Gastrocnemius medialis (tissue), 4 donors: ENCODE measurements at regions not wholly inside any gene's neighbourhood (a gene's known extent, or its start where the extent isn't known, plus 50 kb on each side); places are given as distances from the start of the nearest gene placed in this dataset.

ENCODE experiments used
- ATAC-seq, 2 donors: fragments of 150-250 bp; one replicate each; pipeline ENCODE4 v1.9.1; 2016
- DNase-seq, 2 donors: peaks; one replicate each; pipeline ENCODE4 v3.0.0-alpha.2; 2019
- H3K27ac ChIP-seq, 4 donors: fragments of 200-600 bp; sonication (generic); 1 replicate in 1 of 4; 2 replicates in 3 of 4; pipeline ENCODE4 v1.5.1; 2016 to 2018; ENCODE audit warnings: mild to moderate bottlenecking in 2 of 4, moderate library complexity in 1 of 4
- H3K27me3 ChIP-seq, 3 donors: fragments of 200-600 bp; sonication (generic) in 2 of 3; 1 replicate in 1 of 3; 2 replicates in 2 of 3; pipeline versions ENCODE4 v1.5.1 to v1.6.0; 2016 to 2019; ENCODE audit warnings: mild to moderate bottlenecking in 1 of 3, moderate library complexity in 1 of 3
- H3K36me3 ChIP-seq, 2 donors: fragments of 200-600 bp; sonication (generic) in 1 of 2; one replicate each; pipeline ENCODE4 v1.5.1; 2017 to 2018
- H3K4me1 ChIP-seq, 2 donors: fragments of 200-600 bp; sonication (generic) in 1 of 2; one replicate each; pipeline ENCODE4 v1.5.1; 2016 to 2017; ENCODE audit warnings: mild to moderate bottlenecking in 2 of 2
- H3K4me3 ChIP-seq, 4 donors: fragments of 200-600 bp; sonication (generic) in 3 of 4; 1 replicate in 1 of 4; 2 replicates in 3 of 4; pipeline ENCODE4 v1.5.1; 2016 to 2019; ENCODE audit warnings: mild to moderate bottlenecking in 2 of 4
- H3K9me3 ChIP-seq, 3 donors: fragments of 200-600 bp; sonication (generic) in 2 of 3; 1 replicate in 1 of 3; 2 replicates in 2 of 3; pipeline ENCODE4 v1.5.1; 2016 to 2019
- POLR2A ChIP-seq, 2 donors: fragments of 450-650 bp; IDR thresholded peaks; one replicate each; pipeline ENCODE4 v1.6.1; 2017; ENCODE audit warnings: antibody characterized with exemption in 2 of 2, mild to moderate bottlenecking in 2 of 2, moderate library complexity in 2 of 2
- in situ Hi-C, 4 donors: fragments of 200-750 bp; cut with MboI; loops; one replicate each; pipeline versions ENCODE4 v1.15.0 to v1.8.0; 2017; ENCODE audit warnings: low sequenced_read_pairs in 4 of 4
- intact Hi-C: fragments of 100-400 bp; cut with DNase I; formaldehyde crosslinking; loops from one replicate; pipeline ENCODE4 v1.15.1; 2023; ENCODE audit warnings: low total_unique reads
- TF ChIP-seq, protein P1 (sequence below), 5 experiments: fragments of 450-650 bp in 3 of 5; fragments of 200-600 bp in 2 of 5; sonication (generic) in 2 of 5; IDR thresholded peaks in 4 of 5; conservative IDR thresholded peaks in 1 of 5; 1 replicate in 4 of 5; 2 replicates in 1 of 5; pipeline ENCODE4 v1.5.1; 2016 to 2019; ENCODE audit warnings: antibody characterized with exemption in 5 of 5, mild to moderate bottlenecking in 3 of 5, moderate library complexity in 3 of 5

DNA sequence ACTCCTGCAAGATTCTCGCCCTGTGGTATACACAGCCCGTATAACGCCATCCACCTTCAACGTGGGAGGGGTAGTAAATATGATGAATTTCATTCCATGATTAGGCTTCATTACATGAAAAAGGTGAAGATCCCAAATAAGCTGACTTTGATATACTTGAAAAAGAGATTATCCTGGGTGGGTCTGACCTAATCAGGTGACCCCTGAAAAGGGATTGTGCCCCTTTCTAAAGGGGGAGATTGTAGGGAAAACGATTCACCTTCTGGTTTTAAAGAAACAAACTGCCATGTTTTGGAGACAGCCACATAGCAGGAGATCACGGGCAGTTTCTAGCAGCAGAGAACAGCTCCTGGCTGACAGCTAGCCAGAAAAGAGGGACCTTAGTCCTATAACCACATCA lies 155.1 kb upstream of the SMLR1 start:
- in situ Hi-C loops: no loop called here

DNA sequence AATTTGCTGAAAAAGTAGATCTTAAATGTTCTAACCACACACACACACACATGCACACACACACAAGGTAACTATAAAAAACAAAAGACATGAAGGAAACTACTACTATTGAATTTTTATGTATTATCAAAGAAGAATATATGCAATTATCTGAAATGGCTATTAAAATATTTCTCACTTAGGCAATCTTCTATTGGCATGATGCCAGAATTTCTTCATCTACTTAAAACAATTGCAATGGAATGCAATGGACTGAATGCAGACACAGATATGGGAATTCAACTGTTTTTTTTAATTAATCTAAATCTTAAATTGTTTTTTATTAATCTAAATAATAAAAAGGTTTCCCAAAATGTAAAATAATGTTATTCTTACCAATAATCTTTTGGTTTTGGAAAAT lies 152.6 kb upstream of the SMLR1 start:
- no peak for DNase-seq
- peaks cover 0 to 11% of the 10 kb centered on the region in 2 donors for H3K4me1 ChIP-seq
- H3K27me3 ChIP-seq: no peaks in the 10 kb centered on the region
- H3K27ac ChIP-seq: no peak overlapping the region
- H3K4me3 ChIP-seq: no peak overlapping the region
- no peak for ATAC-seq
- TF ChIP-seq, protein P1, sequence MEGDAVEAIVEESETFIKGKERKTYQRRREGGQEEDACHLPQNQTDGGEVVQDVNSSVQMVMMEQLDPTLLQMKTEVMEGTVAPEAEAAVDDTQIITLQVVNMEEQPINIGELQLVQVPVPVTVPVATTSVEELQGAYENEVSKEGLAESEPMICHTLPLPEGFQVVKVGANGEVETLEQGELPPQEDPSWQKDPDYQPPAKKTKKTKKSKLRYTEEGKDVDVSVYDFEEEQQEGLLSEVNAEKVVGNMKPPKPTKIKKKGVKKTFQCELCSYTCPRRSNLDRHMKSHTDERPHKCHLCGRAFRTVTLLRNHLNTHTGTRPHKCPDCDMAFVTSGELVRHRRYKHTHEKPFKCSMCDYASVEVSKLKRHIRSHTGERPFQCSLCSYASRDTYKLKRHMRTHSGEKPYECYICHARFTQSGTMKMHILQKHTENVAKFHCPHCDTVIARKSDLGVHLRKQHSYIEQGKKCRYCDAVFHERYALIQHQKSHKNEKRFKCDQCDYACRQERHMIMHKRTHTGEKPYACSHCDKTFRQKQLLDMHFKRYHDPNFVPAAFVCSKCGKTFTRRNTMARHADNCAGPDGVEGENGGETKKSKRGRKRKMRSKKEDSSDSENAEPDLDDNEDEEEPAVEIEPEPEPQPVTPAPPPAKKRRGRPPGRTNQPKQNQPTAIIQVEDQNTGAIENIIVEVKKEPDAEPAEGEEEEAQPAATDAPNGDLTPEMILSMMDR (IDR thresholded peaks at IDR 0.05 in 4 of 5, conservative IDR thresholded peaks at IDR 0.05 in 1 of 5): no peak
- no peak for TF ChIP-seq POLR2A (IDR thresholded peaks at IDR 0.05)
- intact Hi-C loops: no loop called here
- no peaks in the 10 kb centered on the region for H3K9me3 ChIP-seq
- in situ Hi-C loops: no loop called here
- no peaks in the 10 kb centered on the region for H3K36me3 ChIP-seq

More for the DNA sequence above, 155.1 kb upstream of the SMLR1 start:
- peak overlapping the region; percentile 29 to 55 (median 44) for H3K27ac ChIP-seq
- no peaks in the 10 kb centered on the region for H3K9me3 ChIP-seq
- H3K36me3 ChIP-seq: no peaks in the 10 kb centered on the region
- no peak overlapping the region for H3K4me3 ChIP-seq
- no peaks in the 10 kb centered on the region for H3K27me3 ChIP-seq
- TF ChIP-seq, protein P1 (IDR thresholded peaks at IDR 0.05 in 4 of 5, conservative IDR thresholded peaks at IDR 0.05 in 1 of 5): no peak
- no peak for TF ChIP-seq POLR2A (IDR thresholded peaks at IDR 0.05)
- DNase-seq (no peak), ATAC-seq (no peak)
- H3K4me1 ChIP-seq: peaks cover 0 to 11% of the 10 kb centered on the region in 2 donors
- intact Hi-C loops: no loop called here

DNA sequence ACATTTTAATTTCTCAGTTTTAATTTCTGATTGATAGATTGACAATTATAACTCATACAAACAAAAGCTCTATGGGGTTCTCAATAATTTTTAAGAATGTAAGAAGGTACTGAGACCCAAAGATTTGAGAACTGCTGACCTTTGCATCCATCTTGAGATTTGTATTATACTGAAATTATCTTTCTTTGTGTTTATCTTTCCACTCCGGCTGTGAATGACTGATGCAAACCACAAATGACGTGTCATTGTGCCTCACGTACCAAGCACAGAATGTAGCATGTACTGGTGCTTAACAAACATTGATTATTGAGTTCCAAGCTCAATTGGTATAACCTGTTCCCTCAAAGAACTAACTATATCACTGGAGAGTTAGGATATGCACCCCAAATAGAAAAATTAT lies 152.1 kb upstream of the SMLR1 start:
- no peak overlapping the region for H3K27ac ChIP-seq

DNA sequence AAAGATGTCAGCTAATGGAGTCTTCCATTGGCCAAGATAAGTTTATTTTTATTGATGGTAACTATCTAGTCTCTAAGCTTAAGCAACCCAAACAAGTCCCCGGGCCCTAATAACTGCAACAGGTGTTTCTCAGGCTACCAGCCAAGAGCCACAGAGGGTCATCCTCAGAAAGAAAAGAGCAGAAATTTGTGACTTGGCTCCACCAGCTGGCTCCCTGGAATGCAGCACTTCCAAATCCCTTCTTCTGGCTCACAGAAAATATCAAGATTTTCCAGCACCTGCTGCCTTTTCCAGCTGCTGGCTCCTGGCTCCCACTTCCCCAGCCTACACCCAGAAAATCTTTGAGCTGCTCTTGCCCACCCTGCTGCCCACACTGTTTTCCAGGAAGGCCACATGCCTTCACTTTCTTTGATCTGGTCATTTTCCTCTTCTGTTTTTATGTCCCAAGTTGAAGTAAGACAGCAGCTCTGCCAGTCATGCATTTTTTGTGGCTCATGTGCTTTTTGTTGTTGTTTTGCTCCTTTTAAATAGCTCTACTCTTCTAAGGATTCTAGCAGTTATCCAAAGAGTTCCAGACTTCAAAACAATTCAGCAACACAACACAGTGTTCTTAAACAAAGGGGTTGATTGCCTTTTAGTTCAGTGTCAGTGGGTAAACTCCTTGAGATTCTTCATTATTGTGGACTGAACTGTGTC lies 151.0 kb upstream of the SMLR1 start:
- H3K4me1 ChIP-seq: peaks cover 0 to 9% of the 10 kb centered on the region in 2 donors
- H3K27me3 ChIP-seq: no peaks in the 10 kb centered on the region
- H3K4me3 ChIP-seq: no peak overlapping the region
- no peaks in the 10 kb centered on the region for H3K9me3 ChIP-seq
- ATAC-seq: no peak
- intact Hi-C loops: no loop called here
- DNase-seq: peak in 1 of 2 donors; percentile 16
- in situ Hi-C loops: no loop called here
- no peak overlapping the region for H3K27ac ChIP-seq
- TF ChIP-seq POLR2A (IDR thresholded peaks at IDR 0.05): no peak
- TF ChIP-seq, protein P1 (IDR thresholded peaks at IDR 0.05 in 4 of 5, conservative IDR thresholded peaks at IDR 0.05 in 1 of 5): no peak
- H3K36me3 ChIP-seq: no peaks in the 10 kb centered on the region

More for the DNA sequence above, 152.1 kb upstream of the SMLR1 start:
- DNase-seq (no peak), ATAC-seq (no peak)
- Histone ChIP-seq H3K27me3 (no peaks in the 10 kb centered on the region), H3K4me1 (peaks cover 0 to 8% of the 10 kb centered on the region in 2 donors), H3K9me3 (no peaks in the 10 kb centered on the region), H3K36me3 (no peaks in the 10 kb centered on the region), H3K4me3 (no peak overlapping the region)
- in situ Hi-C loops (no loop called here), intact Hi-C loops (no loop called here)
- TF ChIP-seq, protein P1 (IDR thresholded peaks at IDR 0.05 in 4 of 5, conservative IDR thresholded peaks at IDR 0.05 in 1 of 5): no peak
- no peak for TF ChIP-seq POLR2A (IDR thresholded peaks at IDR 0.05)

DNA sequence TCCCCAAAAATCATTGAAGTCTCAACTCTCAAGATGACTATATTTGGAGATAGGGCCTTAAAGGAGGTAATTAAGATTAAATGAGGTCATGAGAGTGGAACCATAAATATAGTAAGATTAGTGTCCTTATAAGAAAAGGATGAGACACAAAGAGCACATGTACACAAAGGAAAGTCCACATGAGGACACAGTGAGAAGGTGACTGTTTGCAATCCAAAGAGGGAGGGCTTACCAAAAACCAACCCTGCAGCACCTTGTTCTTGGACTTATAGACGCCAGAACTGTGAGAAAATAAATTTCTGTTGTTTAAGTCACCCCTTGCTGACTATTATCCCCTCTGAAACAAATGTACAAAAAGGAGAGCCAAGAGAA lies 150.4 kb upstream of the SMLR1 start:
- intact Hi-C loops (no loop called here), in situ Hi-C loops (no loop called here)
- ATAC-seq (no peak), DNase-seq (no peak)
- Histone ChIP-seq H3K27ac (no peak overlapping the region), H3K4me3 (no peak overlapping the region), H3K4me1 (peaks cover 0 to 9% of the 10 kb centered on the region in 2 donors), H3K27me3 (no peaks in the 10 kb centered on the region), H3K9me3 (no peaks in the 10 kb centered on the region), H3K36me3 (no peaks in the 10 kb centered on the region)
- no peak for TF ChIP-seq POLR2A (IDR thresholded peaks at IDR 0.05)
- TF ChIP-seq, protein P1 (IDR thresholded peaks at IDR 0.05 in 4 of 5, conservative IDR thresholded peaks at IDR 0.05 in 1 of 5): no peak
